Gastrocnemius medialis (tissue), 4 donors: ENCODE measurements at regions not wholly inside any gene's neighbourhood (a gene's known extent, or its start where the extent isn't known, plus 50 kb on each side); places are given as distances from the start of the nearest gene placed in this dataset.

Source experiments
- POLR2A ChIP-seq, 2 donors: fragments of 450-650 bp; IDR thresholded peaks; one replicate each; pipeline ENCODE4 v1.6.1; 2017; ENCODE audit warnings: antibody characterized with exemption in 2 of 2, mild to moderate bottlenecking in 2 of 2, moderate library complexity in 2 of 2
- TF ChIP-seq, protein P1 (sequence below), 5 experiments: fragments of 450-650 bp in 3 of 5; fragments of 200-600 bp in 2 of 5; sonication (generic) in 2 of 5; IDR thresholded peaks in 4 of 5; conservative IDR thresholded peaks in 1 of 5; 1 replicate in 4 of 5; 2 replicates in 1 of 5; pipeline ENCODE4 v1.5.1; 2016 to 2019; ENCODE audit warnings: antibody characterized with exemption in 5 of 5, mild to moderate bottlenecking in 3 of 5, moderate library complexity in 3 of 5

DNA sequence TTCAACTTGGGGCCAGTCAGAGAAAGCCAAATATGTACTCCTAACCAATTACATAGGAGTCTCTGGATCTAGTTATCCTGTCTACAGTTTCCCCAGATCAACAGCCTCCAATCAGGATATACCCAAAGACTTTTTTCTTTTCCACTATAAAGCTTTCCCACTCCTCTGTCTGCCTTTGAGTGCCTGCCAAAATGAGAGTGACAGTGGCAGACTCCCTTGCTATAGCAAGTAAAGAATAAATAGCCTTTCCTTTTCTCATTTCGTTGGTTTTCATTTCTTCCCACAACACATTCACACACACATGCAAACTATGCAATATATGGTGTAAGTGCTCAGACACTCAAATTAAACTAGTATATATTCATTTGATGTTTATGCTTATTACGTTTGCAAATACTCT, 302.4 kb upstream of the TACR3 start:
- TF ChIP-seq, protein P1, sequence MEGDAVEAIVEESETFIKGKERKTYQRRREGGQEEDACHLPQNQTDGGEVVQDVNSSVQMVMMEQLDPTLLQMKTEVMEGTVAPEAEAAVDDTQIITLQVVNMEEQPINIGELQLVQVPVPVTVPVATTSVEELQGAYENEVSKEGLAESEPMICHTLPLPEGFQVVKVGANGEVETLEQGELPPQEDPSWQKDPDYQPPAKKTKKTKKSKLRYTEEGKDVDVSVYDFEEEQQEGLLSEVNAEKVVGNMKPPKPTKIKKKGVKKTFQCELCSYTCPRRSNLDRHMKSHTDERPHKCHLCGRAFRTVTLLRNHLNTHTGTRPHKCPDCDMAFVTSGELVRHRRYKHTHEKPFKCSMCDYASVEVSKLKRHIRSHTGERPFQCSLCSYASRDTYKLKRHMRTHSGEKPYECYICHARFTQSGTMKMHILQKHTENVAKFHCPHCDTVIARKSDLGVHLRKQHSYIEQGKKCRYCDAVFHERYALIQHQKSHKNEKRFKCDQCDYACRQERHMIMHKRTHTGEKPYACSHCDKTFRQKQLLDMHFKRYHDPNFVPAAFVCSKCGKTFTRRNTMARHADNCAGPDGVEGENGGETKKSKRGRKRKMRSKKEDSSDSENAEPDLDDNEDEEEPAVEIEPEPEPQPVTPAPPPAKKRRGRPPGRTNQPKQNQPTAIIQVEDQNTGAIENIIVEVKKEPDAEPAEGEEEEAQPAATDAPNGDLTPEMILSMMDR (IDR thresholded peaks at IDR 0.05 in 4 of 5, conservative IDR thresholded peaks at IDR 0.05 in 1 of 5) = no peak
- TF ChIP-seq POLR2A (IDR thresholded peaks at IDR 0.05) = no peak
